Panc1 (cell line): ENCODE measurements at regions not wholly inside any gene's neighbourhood (a gene's known extent, or its start where the extent isn't known, plus 50 kb on each side); places are given as distances from the start of the nearest gene placed in this dataset.

ENCODE experiments used
- ATAC-seq: fragments of 200-7000 bp; cut with Tn5 transposase; 2 replicates; pipeline ENCODE4 v1.9.1; 2020; ENCODE audit warnings: mild to moderate bottlenecking, moderate library complexity
- BruUV-seq: library from RNA; stranded (reverse); fragments of 400-500 nt; replicated peaks from 2 replicates; lab custom pipeline; 2021; lab: Mats Ljungman, UMichigan
- CTCF ChIA-PET: fragments of 300-600 bp; sonication (Branson Sonifier 250); formaldehyde crosslinking; loops from one replicate; lab custom pipeline; 2022; ENCODE audit warnings: antibody characterized with exemption; lab: Charles Lee
- POLR2A ChIA-PET: fragments of 300-600 bp; sonication (Branson Sonifier 250); formaldehyde crosslinking; loops from one replicate; lab custom pipeline; 2022; ENCODE audit warnings: antibody characterized with exemption; lab: Charles Lee
- DNase-seq: peaks from one replicate; pipeline ENCODE4 v3.0.0-alpha.2; 2010; ENCODE audit warnings: low read depth, low spot score
- H3K27ac ChIP-seq: 2 replicates; pipeline ENCODE4 v1.5.1; 2011; ENCODE audit warnings: mild to moderate bottlenecking, low read length, inconsistent platforms
- H3K27me3 ChIP-seq: fragments of 200-500 bp; sonication (Bioruptor generic); 2 replicates; pipeline ENCODE4 v1.6.0; 2014; ENCODE audit warnings: low read length, inconsistent platforms; ENCODE audit not compliant: control insufficient read depth, insufficient read depth
- H3K36me3 ChIP-seq: fragments of 200-500 bp; sonication (Bioruptor generic); 2 replicates; pipeline ENCODE4 v1.5.1; 2014; ENCODE audit warnings: inconsistent platforms, mild to moderate bottlenecking, low read length, moderate library complexity; ENCODE audit not compliant: control insufficient read depth, insufficient read depth
- H3K4me1 ChIP-seq: 2 replicates; pipeline ENCODE4 v1.5.1; 2011; ENCODE audit warnings: inconsistent platforms, mild to moderate bottlenecking, low read length, moderate library complexity; ENCODE audit not compliant: control insufficient read depth, insufficient read depth
- H3K4me3 ChIP-seq, 2 experiments: 2 replicates each; pipeline ENCODE4 v1.5.1; 2011 to 2012; ENCODE audit warnings: low read depth in 2 of 2, low read length in 2 of 2, mild to moderate bottlenecking in 2 of 2, inconsistent platforms in 1 of 2, moderate library complexity in 1 of 2
- H3K9me3 ChIP-seq: fragments of 200-500 bp; sonication (Bioruptor generic); 2 replicates; pipeline ENCODE4 v1.5.1; 2014; ENCODE audit warnings: low read depth, mild to moderate bottlenecking, inconsistent platforms, low read length, moderate library complexity; ENCODE audit not compliant: control insufficient read depth, insufficient read depth
- CTCF ChIP-seq: fragments of 450-650 bp; IDR thresholded peaks from 2 replicates; pipeline ENCODE4 v1.5.1; 2017; ENCODE audit warnings: mild to moderate bottlenecking
- POLR2AphosphoS5 ChIP-seq: IDR thresholded peaks from 2 replicates; pipeline ENCODE4 v1.6.1; 2012; ENCODE audit warnings: mild to moderate bottlenecking, low read depth, low read length, moderate library complexity
- SIN3A ChIP-seq: IDR thresholded peaks from 2 replicates; pipeline ENCODE4 v1.6.1; 2012; ENCODE audit warnings: low read depth, mild to moderate bottlenecking, low read length, moderate library complexity, borderline replicate concordance; ENCODE audit not compliant: insufficient read depth
- TCF7L2 ChIP-seq: IDR thresholded peaks from 2 replicates; pipeline ENCODE4 v1.6.1; 2011; ENCODE audit warnings: mild to moderate bottlenecking, low read depth, low read length, inconsistent platforms
- in situ Hi-C: cut with HindIII; loops from 2 replicates; pipeline ENCODE4 v1.10.0; 2016; ENCODE audit warnings: low sequenced_read_pairs, low pct_unique_long_range_greater_than_20kb
- intact Hi-C: fragments of 100-400 bp; cut with micrococcal nuclease; formaldehyde crosslinking; loops from one replicate; pipeline ENCODE4 v1.10.0; 2022; ENCODE audit not compliant: unreplicated experiment
- TF ChIP-seq, protein P1 (sequence below), 2 experiments: IDR thresholded peaks; 2 replicates each; pipeline ENCODE4 v1.6.1; 2011 to 2012; ENCODE audit warnings: low read depth in 2 of 2, control low read depth in 1 of 2, low read length in 1 of 2, mild to moderate bottlenecking in 1 of 2, moderate library complexity in 1 of 2; ENCODE audit not compliant: insufficient read depth in 1 of 2

GRCh38 chr3:128563439-128563838 is 70.4 kb upstream of the GATA2 start:
- Histone ChIP-seq H3K9me3 (no peaks in the 10 kb centered on the region), H3K4me1 (no peaks in the 10 kb centered on the region), H3K27me3 (no peaks in the 10 kb centered on the region), H3K27ac (no peak overlapping the region), H3K4me3 (no peak overlapping the region), H3K36me3 (no peaks in the 10 kb centered on the region)
- no TSS peak for BruUV-seq
- ChIA-PET POLR2A (no interaction called here), CTCF (no interaction called here)
- intact Hi-C loops, result no loop called here
- ATAC-seq (no peak), DNase-seq (no peak)
- in situ Hi-C loops, result no loop called here
- TF ChIP-seq, protein P1, sequence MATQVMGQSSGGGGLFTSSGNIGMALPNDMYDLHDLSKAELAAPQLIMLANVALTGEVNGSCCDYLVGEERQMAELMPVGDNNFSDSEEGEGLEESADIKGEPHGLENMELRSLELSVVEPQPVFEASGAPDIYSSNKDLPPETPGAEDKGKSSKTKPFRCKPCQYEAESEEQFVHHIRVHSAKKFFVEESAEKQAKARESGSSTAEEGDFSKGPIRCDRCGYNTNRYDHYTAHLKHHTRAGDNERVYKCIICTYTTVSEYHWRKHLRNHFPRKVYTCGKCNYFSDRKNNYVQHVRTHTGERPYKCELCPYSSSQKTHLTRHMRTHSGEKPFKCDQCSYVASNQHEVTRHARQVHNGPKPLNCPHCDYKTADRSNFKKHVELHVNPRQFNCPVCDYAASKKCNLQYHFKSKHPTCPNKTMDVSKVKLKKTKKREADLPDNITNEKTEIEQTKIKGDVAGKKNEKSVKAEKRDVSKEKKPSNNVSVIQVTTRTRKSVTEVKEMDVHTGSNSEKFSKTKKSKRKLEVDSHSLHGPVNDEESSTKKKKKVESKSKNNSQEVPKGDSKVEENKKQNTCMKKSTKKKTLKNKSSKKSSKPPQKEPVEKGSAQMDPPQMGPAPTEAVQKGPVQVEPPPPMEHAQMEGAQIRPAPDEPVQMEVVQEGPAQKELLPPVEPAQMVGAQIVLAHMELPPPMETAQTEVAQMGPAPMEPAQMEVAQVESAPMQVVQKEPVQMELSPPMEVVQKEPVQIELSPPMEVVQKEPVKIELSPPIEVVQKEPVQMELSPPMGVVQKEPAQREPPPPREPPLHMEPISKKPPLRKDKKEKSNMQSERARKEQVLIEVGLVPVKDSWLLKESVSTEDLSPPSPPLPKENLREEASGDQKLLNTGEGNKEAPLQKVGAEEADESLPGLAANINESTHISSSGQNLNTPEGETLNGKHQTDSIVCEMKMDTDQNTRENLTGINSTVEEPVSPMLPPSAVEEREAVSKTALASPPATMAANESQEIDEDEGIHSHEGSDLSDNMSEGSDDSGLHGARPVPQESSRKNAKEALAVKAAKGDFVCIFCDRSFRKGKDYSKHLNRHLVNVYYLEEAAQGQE (IDR thresholded peaks at IDR 0.05; ENCODE audit: insufficient read depth in 1 of 2, low read depth in 2 of 2, low read length in 1 of 2), result no peak
- TF ChIP-seq POLR2AphosphoS5 (no peak), TCF7L2 (no peak), CTCF (no peak), SIN3A (no peak)

DNA sequence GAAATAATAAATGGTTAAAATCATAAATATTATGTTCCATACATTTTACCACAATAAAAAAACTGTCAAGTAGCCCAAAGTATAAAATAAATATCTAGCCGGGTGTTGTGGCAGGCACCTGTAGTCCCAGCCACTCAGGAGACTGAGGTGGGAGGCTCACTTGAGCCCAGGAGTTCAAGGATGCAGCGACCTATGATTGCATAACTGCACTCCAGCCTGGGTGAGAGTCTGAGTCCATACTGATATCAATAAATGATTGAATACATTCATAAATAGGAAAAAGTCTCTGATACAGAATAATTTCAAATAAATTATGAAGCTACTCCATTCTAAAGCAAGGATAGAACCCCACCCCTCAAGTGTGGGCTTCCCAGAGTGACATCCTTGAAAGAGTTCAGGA is 68.5 kb upstream of the GATA2 start:
- no TSS peak for BruUV-seq
- no peaks in the 10 kb centered on the region for H3K9me3 ChIP-seq
- ATAC-seq (no peak), DNase-seq (no peak)
- intact Hi-C loops (no loop called here), in situ Hi-C loops (no loop called here)
- H3K4me3 ChIP-seq, result no peak overlapping the region
- H3K27ac ChIP-seq, result no peak overlapping the region
- no peaks in the 10 kb centered on the region for H3K36me3 ChIP-seq
- H3K4me1 ChIP-seq, result no peaks in the 10 kb centered on the region
- no peaks in the 10 kb centered on the region for H3K27me3 ChIP-seq
- POLR2A ChIA-PET, result no interaction called here
- TF ChIP-seq POLR2AphosphoS5 (no peak), CTCF (no peak)
- CTCF ChIA-PET, result no interaction called here
